WTC11 (cell line): ENCODE measurements at regions not wholly inside any gene's neighbourhood (a gene's known extent, or its start where the extent isn't known, plus 50 kb on each side); places are given as distances from the start of the nearest gene placed in this dataset.

Experiments used
- ATAC-seq: fragments of 200-7000 bp; cut with Tn5 transposase; 2 replicates; pipeline ENCODE4 v1.10.0; 2021; ENCODE audit warnings: mild to moderate bottlenecking, moderate library complexity
- CTCF ChIA-PET: fragments of 300-600 bp; sonication (Branson Sonifier 250); formaldehyde crosslinking; loops from one replicate; lab custom pipeline; 2021; ENCODE audit warnings: antibody characterized with exemption; lab: Charles Lee
- POLR2A ChIA-PET: fragments of 350-600 bp; sonication (Branson Sonifier 250); formaldehyde crosslinking; loops from one replicate; lab custom pipeline; 2021; ENCODE audit warnings: antibody characterized with exemption; lab: Charles Lee
- DNase-seq: peaks from one replicate; pipeline ENCODE4 v3.0.0; 2021; ENCODE audit warnings: low spot score
- H3K27ac Mint-ChIP-seq: 2 replicates; pipeline ENCODE4 v1.8.0; 2021; ENCODE audit warnings: mixed read lengths
- H3K27me3 Mint-ChIP-seq: 2 replicates; pipeline ENCODE4 v1.8.0; 2021; ENCODE audit warnings: low read depth, mild to moderate bottlenecking, moderate library complexity, mixed read lengths
- H3K36me3 Mint-ChIP-seq: 2 replicates; pipeline ENCODE4 v1.8.0; 2021; ENCODE audit warnings: mixed read lengths
- H3K4me1 Mint-ChIP-seq: 2 replicates; pipeline ENCODE4 v1.8.0; 2022; ENCODE audit warnings: mixed read lengths
- H3K4me3 Mint-ChIP-seq: 2 replicates; pipeline ENCODE4 v1.8.0; 2021; ENCODE audit warnings: mild to moderate bottlenecking, moderate library complexity, mixed read lengths
- H3K9me3 Mint-ChIP-seq: 2 replicates; pipeline ENCODE4 v1.8.0; 2021; ENCODE audit warnings: mixed read lengths
- AFF4 ChIP-seq: sonication (generic); formaldehyde crosslinking; IDR thresholded peaks from 2 replicates; pipeline ENCODE4 v1.8.1; 2023; ENCODE audit warnings: mild to moderate bottlenecking, missing genetic modification reagents, borderline replicate concordance
- ATF2 ChIP-seq: sonication (generic); formaldehyde crosslinking; IDR thresholded peaks from 2 replicates; pipeline ENCODE4 v1.8.1; 2022; ENCODE audit warnings: low read depth, missing genetic modification reagents, borderline replicate concordance
- CBFB ChIP-seq: sonication (generic); formaldehyde crosslinking; IDR thresholded peaks from 2 replicates; pipeline ENCODE4 v1.8.1; 2022; ENCODE audit warnings: mild to moderate bottlenecking, low read depth, missing genetic modification reagents
- ESRRA ChIP-seq: sonication (generic); formaldehyde crosslinking; IDR thresholded peaks from 2 replicates; pipeline ENCODE4 v1.8.1; 2022; ENCODE audit warnings: mild to moderate bottlenecking, missing genetic modification reagents, borderline replicate concordance
- GABPB1 ChIP-seq: sonication (generic); formaldehyde crosslinking; IDR thresholded peaks from 2 replicates; pipeline ENCODE4 v1.8.1; 2023; ENCODE audit warnings: mild to moderate bottlenecking, missing genetic modification reagents
- GRHL2 ChIP-seq: fragments of 250-450 bp; sonication (Bioruptor Pico); IDR thresholded peaks from 2 replicates; pipeline ENCODE4 v1.8.0; 2022; ENCODE audit warnings: mild to moderate bottlenecking, moderate library complexity; ENCODE audit not compliant: insufficient replicate concordance, severe bottlenecking
- JAZF1 ChIP-seq: fragments of 250-450 bp; sonication (Bioruptor Pico); IDR thresholded peaks from 2 replicates; pipeline ENCODE4 v1.9.0; 2021; ENCODE audit warnings: moderate library complexity, mild to moderate bottlenecking, inconsistent platforms
- MAX ChIP-seq: sonication (generic); formaldehyde crosslinking; IDR thresholded peaks from 2 replicates; pipeline ENCODE4 v1.8.0; 2022; ENCODE audit warnings: mild to moderate bottlenecking, missing genetic modification reagents
- MXD4 ChIP-seq: fragments of 250-450 bp; sonication (Bioruptor Pico); IDR thresholded peaks from 2 replicates; pipeline ENCODE4 v1.8.0; 2021; ENCODE audit warnings: mild to moderate bottlenecking, moderate library complexity, borderline replicate concordance
- MYBL2 ChIP-seq: sonication (generic); formaldehyde crosslinking; IDR thresholded peaks from 2 replicates; pipeline ENCODE4 v1.8.1; 2023; ENCODE audit warnings: mild to moderate bottlenecking, moderate library complexity, missing genetic modification reagents
- PREB ChIP-seq: sonication (generic); formaldehyde crosslinking; IDR thresholded peaks from 2 replicates; pipeline ENCODE4 v1.8.1; 2022; ENCODE audit warnings: mild to moderate bottlenecking, missing genetic modification reagents, moderate library complexity, borderline replicate concordance
- SMAD4 ChIP-seq: sonication (generic); formaldehyde crosslinking; IDR thresholded peaks from 2 replicates; pipeline ENCODE4 v1.8.0; 2022; ENCODE audit warnings: mild to moderate bottlenecking, missing genetic modification reagents
- TEAD4 ChIP-seq: sonication (generic); formaldehyde crosslinking; IDR thresholded peaks from 2 replicates; pipeline ENCODE4 v1.8.0; 2022; ENCODE audit warnings: mild to moderate bottlenecking, missing genetic modification reagents
- TP53 ChIP-seq: sonication (generic); formaldehyde crosslinking; IDR thresholded peaks from 2 replicates; pipeline ENCODE4 v1.8.1; 2023; ENCODE audit warnings: mild to moderate bottlenecking, missing genetic modification reagents
- USF1 ChIP-seq: sonication (generic); formaldehyde crosslinking; IDR thresholded peaks from 2 replicates; pipeline ENCODE4 v1.8.0; 2022; ENCODE audit warnings: mild to moderate bottlenecking, missing genetic modification reagents
- ZBTB21 ChIP-seq: sonication (generic); formaldehyde crosslinking; IDR thresholded peaks from 2 replicates; pipeline ENCODE4 v1.8.1; 2023; ENCODE audit warnings: mild to moderate bottlenecking, missing genetic modification reagents, borderline replicate concordance
- ZNF281 ChIP-seq: sonication (generic); formaldehyde crosslinking; IDR thresholded peaks from 2 replicates; pipeline ENCODE4 v1.8.0; 2023; ENCODE audit warnings: mild to moderate bottlenecking, missing genetic modification reagents
- ZNF396 ChIP-seq: fragments of 250-450 bp; sonication (Bioruptor Pico); IDR thresholded peaks from 2 replicates; pipeline ENCODE4 v1.8.0; 2021; ENCODE audit warnings: mild to moderate bottlenecking, moderate library complexity, borderline replicate concordance
- ZNF423 ChIP-seq: fragments of 250-450 bp; sonication (Bioruptor Pico); IDR thresholded peaks from 2 replicates; pipeline ENCODE4 v2.1.2; 2022; ENCODE audit warnings: mild to moderate bottlenecking, moderate library complexity

GRCh38 chr12:71024281-71024680, 103.7 kb upstream of the PTPRR start:
- DNase-seq (no peak), ATAC-seq (no peak)
- ChIA-PET CTCF (interaction anchor here (0.7 kb wide), 1 partner anchor 10 kb away, joined by 3 read pairs; no protein-coding TSS in a partner anchor), POLR2A (no interaction called here)
- Mint-ChIP-seq H3K27me3 (no peaks in the 10 kb centered on the region), H3K9me3 (no peaks in the 10 kb centered on the region), H3K4me1 (peaks cover 57% of the 10 kb centered on the region), H3K4me3 (no peak overlapping the region), H3K27ac (no peak overlapping the region), H3K36me3 (peaks cover 3% of the 10 kb centered on the region; the same call in 1 of the 2 replicates)
- TF ChIP-seq CBFB (CRISPR knock-in tag) (no peak), USF1 (CRISPR knock-in tag) (no peak), ATF2 (no peak), ZBTB21 (CRISPR knock-in tag) (no peak), SMAD4 (CRISPR knock-in tag) (no peak), TP53 (CRISPR knock-in tag) (no peak), AFF4 (CRISPR knock-in tag) (no peak), MYBL2 (no peak), JAZF1 (CRISPR knock-in tag) (no peak), TEAD4 (CRISPR knock-in tag) (no peak), ZNF396 (CRISPR knock-in tag) (no peak), MAX (no peak), ESRRA (CRISPR knock-in tag) (no peak), GRHL2 (CRISPR knock-in tag) (no peak), ZNF281 (CRISPR knock-in tag) (no peak), GABPB1 (CRISPR knock-in tag) (no peak), PREB (CRISPR knock-in tag) (no peak), MXD4 (CRISPR knock-in tag) (no peak), ZNF423 (CRISPR knock-in tag) (no peak)
